ENCODE measurements at regions not wholly inside any gene's neighbourhood (a gene's known extent, or its start where the extent isn't known, plus 50 kb on each side); places are given as distances from the start of the nearest gene placed in this dataset.
A peak's percentile ranks its signal among the peaks of the same experiment; 100 is the strongest.

DNA sequence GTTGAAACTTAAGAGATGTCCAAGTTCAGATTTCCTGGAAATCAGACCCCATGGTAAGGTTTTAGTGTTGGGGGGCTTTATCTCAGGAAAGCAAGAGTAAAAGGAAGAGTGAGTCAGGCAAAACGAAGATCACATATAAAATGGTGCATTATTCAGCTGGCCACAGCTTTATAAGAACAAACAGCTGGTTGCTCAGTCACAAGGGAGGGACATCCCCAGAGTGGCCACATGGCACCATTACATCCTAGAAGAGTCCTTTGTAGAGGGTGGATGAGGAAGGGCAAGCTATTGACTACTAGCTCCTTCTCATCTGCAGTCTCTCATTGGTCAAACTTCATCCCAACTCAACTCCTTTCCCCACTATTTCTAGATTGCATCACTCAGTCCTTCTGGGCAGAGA is 68.3 kb upstream of the COL8A1 start:
- TF ChIP-seq, protein P1, sequence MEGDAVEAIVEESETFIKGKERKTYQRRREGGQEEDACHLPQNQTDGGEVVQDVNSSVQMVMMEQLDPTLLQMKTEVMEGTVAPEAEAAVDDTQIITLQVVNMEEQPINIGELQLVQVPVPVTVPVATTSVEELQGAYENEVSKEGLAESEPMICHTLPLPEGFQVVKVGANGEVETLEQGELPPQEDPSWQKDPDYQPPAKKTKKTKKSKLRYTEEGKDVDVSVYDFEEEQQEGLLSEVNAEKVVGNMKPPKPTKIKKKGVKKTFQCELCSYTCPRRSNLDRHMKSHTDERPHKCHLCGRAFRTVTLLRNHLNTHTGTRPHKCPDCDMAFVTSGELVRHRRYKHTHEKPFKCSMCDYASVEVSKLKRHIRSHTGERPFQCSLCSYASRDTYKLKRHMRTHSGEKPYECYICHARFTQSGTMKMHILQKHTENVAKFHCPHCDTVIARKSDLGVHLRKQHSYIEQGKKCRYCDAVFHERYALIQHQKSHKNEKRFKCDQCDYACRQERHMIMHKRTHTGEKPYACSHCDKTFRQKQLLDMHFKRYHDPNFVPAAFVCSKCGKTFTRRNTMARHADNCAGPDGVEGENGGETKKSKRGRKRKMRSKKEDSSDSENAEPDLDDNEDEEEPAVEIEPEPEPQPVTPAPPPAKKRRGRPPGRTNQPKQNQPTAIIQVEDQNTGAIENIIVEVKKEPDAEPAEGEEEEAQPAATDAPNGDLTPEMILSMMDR (IDR thresholded peaks at IDR 0.05; ENCODE audit: insufficient read depth, low read length): no peak
- no peak overlapping the region for H3K4me3 ChIP-seq (ENCODE audit: low read depth, low read length)
- no peak for DNase-seq (ENCODE audit: low read depth)

DNA sequence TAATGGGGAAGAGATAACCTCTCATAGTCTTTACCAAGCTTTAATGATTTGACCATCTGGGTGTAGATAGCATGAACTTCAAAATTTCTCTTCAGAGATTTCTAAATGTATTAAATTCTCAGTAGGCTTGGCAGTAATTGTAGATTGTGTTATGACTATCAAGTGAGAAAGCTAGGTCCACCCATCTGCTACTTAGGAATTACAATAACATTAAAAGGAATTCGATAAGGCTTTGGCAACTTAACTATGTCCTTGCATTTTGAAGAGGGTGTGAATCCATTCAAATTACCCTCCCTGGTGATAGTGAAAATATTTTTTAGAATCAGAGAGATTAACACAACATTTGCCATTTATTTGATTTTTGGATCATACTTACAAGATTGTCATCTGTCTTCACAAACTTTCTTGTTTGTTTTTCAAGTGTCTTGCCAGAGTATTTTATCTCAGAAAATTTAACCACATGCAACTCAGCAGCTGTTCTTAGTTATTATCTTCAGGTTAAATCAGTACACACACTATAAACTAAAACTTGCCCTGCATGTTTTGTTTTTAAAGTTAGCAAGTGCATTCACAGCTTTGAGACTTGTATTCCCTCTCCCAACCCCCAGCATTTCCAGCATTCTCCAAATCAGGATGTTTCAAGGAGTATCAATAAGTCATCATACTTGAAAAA is 69.6 kb upstream of the COL8A1 start:
- no peak overlapping the region for H3K4me3 ChIP-seq (ENCODE audit: low read depth, low read length)
- TF ChIP-seq, protein P1 (IDR thresholded peaks at IDR 0.05; ENCODE audit: insufficient read depth, low read length): no peak
- DNase-seq (ENCODE audit: low read depth): peak; percentile 33

DNA sequence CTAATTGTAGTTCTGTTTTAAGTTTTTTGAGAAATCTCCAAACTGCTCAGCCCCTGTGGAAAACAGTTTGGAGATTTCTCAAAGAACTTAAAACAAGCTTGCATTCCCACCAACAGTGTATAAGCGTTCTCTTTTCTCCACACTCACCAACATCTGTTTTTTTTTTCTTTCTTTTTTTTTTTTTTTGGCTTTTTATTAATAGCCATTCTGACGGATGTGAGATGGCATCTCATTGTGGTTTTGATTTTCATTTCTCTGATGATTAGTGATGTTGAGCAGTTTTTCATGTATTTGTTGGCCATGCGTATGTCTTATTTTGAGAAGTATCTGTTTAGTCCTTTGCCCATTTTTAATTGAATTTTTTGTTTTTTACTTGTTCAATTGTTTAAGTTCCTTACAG is 73.1 kb upstream of the COL8A1 start:
- TF ChIP-seq, protein P1 (IDR thresholded peaks at IDR 0.05; ENCODE audit: insufficient read depth, low read length): no peak
- DNase-seq (ENCODE audit: low read depth): no peak
- H3K4me3 ChIP-seq (ENCODE audit: low read depth, low read length): no peak overlapping the region

DNA sequence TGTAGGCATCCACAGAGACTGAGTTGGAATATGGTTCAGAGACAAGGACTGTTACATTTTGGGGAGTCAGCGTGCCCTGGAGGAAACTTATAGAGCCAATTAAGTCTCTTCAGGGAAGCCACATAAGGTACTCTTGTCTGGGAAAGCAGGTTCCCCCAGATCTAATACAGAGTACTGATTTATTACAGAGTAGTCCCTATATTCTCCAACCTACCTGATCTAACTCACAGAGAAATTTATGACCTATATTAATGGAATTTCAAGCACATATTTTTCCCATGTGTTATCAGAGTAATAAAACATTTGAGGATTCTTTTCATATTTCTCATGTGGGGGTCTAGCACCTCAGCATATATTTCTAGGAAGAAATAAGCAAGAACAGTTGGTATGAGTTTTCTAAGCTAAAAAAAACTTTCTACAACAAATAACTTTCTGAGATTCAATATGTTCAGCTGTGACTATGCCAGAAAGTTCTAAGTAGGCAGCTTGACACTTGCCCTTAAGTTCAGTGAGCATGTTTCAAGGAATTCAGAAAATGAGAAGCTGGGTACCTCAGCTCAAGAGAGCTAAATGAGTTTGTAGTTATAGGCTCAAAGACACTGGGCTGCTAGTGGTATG is 75.3 kb upstream of the COL8A1 start:
- TF ChIP-seq, protein P1 (IDR thresholded peaks at IDR 0.05; ENCODE audit: insufficient read depth, low read length): no peak
- DNase-seq (ENCODE audit: low read depth): peak; percentile 36
- no peak overlapping the region for H3K4me3 ChIP-seq (ENCODE audit: low read depth, low read length)

DNA sequence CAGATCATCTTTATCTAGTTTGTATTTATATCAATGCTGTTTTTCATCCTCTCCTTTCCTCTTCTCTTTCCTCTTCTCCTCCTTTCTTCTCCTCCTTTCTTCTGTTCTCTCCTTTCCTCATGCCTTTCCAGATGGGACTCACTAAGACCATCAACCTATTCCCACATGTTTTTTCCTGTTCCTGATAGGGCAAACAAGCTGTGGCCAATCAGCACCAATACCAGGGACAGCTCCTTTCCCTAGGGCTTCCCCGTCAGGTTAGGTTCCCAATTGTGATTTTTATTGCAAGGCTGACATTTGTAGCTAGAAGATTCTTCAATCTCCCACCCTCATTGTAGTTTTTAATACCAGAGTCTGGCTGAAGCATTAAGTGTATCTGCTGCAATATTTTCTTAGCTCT is 76.3 kb upstream of the COL8A1 start:
- H3K4me3 ChIP-seq (ENCODE audit: low read depth, low read length): no peak overlapping the region
- DNase-seq (ENCODE audit: low read depth): peak; percentile 52
- TF ChIP-seq, protein P1 (IDR thresholded peaks at IDR 0.05; ENCODE audit: insufficient read depth, low read length): no peak

DNA sequence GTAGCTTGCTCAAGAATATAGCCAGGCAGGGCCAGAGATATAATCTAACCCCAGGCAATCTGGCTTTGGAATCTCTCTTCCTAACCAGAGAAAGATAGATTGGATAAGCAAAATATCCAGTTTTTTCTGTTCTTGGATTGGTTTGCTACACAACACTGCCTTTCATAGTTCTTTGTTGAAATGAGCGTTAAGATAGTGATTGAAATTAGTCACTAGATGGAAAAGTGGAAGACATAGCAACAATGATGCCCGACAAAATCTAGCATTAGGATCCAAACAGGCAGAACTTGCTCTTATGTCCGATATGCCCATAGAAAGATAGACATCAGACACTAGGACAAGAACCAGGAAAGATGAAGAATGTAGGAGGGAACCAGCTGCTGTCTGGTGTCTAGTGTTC is 77.3 kb upstream of the COL8A1 start:
- DNase-seq (ENCODE audit: low read depth): no peak
- TF ChIP-seq, protein P1 (IDR thresholded peaks at IDR 0.05; ENCODE audit: insufficient read depth, low read length): no peak

More for the DNA sequence above, 77.3 kb upstream of the COL8A1 start:
- no peak overlapping the region for H3K4me3 ChIP-seq (ENCODE audit: low read depth, low read length)

Data from fibroblast of the aortic adventitia (primary cell).